HG02870 (cell line): ENCODE measurements at regions not wholly inside any gene's neighbourhood (a gene's known extent, or its start where the extent isn't known, plus 50 kb on each side); places are given as distances from the start of the nearest gene placed in this dataset.
A peak's percentile ranks its signal among the peaks of the same experiment; 100 is the strongest.
"Not testable (repeated sequence)": the region's sequence is repeated elsewhere in the genome, so short reads cannot be mapped to it uniquely, and the experiment has no call there.

Experiments used
- ATAC-seq: cut with Tn5 transposase; IDR thresholded peaks from one replicate; pipeline ENCODE4 v1.9.1; 2021; ENCODE audit warnings: mild to moderate bottlenecking, moderate library complexity; ENCODE audit not compliant: unreplicated experiment

DNA sequence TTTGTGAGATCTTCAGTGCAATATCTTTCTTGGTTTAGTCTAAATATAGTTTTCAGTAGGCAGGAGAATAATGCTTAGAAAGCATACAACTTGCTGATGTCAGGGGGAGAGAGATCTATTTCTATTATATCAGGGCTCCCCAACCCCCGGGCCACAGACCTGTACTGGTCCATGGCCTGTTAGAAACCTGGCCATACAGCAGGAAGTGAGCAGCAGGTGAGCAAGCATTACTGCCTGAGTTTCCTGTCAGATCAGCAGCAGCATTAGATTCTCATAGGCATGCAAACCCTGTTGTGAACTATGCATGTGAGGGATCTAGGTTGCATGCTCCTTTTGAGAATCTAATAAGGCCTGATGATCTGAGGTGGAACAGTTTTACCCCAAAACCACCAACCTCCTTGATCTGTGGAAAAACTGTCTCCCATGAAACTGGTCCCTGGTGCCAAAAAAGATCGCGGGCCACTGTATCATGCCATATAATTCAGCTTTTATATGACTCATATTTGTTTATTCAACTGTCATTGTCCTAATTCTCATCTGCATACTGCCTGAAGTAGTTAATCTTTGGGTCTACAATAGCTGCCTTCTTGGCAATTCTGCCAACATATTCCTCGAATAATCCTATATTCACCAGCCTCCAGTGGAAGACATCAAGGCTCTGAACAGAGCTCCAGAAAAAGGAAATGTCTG, 163.6 kb upstream of the DYRK2 start:
- peak; percentile 39 for ATAC-seq

DNA sequence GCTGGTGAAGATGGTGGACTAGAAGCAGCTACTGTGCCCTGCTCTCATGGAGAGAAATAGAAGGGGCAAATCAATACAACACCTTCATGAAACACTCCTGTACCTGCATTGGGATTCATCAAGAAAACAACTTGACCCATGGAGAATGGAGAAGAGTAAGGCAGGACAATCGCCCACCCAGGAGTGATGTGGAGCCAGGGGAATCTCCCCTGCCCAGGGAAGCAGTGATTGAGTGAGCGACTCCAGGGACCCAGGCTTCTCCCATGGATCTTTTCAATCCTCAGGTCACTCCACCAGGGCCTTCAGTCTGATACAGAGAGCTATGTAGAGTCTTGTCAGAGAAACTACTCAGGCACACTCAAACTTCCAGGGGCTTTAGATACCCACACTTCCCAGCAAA, 161.9 kb upstream of the DYRK2 start:
- ATAC-seq: no peak

DNA sequence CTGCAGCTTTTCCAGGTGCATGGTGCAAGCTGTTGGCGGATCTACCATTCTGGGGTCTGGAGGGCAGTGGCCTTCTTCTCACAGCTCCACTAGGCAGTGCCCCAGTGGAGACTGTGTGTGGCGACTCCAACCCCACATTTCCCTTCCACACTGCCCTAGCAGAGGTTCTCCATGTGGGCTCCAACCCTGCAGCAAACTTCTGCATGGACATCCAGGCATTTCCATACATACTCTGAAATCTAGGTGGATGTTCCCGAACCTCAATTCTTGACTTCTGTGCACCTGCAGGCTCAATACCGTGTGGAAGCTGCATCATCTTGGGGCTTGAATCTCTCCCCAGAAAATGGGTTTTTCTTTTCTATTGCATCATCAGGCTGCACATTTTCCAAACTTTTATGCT, 160.2 kb upstream of the DYRK2 start:
- not testable (repeated sequence) for ATAC-seq

DNA sequence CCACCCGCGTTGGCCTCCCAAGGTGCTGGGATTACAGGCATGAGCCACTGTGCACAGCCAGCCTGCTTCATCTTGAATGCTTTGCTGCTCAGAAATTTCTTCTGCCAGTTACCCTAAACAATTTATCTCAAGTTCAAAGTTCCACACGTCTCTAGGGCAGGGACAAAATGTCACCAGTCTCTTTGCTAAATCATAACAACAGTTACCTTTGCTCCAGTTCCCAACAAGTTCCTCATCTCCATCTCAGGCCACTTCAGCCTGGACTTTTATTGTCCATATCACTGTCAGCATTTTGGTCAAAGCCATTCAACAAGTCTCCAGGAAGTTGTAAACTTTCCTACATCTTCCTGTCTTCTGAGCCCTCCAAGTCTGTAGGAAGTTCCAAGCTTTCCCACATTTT, 159.5 kb upstream of the DYRK2 start:
- ATAC-seq: no peak

DNA sequence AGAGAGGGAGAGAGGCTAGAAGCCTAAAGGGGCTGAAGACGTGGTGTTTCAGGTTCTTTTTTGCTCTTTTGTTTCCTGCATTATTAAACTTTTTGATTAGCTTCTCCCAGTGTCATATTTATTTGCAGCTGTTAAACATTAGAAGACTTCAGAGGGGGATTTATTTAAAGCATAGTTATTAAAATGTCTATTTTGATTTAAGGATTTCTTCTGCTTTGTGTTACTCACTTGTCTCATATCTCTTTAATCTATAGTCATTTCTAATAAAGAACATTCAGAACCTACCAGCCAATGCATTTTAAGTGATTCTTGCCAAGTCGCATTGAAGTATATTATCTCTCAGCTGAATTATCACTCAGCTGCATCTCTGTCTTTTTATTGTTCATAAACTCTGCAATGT, 152.0 kb upstream of the DYRK2 start:
- no peak for ATAC-seq

DNA sequence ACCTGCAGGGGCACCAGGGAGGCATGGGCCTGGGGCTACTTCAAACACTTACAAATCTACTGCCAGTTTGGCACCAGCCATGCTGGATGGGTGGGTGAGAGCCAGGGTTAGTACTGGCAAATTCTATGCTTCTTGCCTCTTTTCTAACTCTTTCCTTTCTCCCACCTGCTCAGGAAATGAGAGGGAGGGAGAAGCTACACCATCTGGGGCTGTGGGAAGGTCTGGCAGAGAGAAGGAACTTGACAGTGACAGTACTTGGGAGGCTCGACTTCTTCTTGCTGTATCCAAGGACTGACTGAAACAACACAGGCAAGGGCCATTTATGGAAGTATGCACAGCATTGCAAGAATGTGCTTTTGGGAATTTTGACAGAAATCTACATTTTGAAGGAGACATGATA, 149.6 kb upstream of the DYRK2 start:
- no peak for ATAC-seq

DNA sequence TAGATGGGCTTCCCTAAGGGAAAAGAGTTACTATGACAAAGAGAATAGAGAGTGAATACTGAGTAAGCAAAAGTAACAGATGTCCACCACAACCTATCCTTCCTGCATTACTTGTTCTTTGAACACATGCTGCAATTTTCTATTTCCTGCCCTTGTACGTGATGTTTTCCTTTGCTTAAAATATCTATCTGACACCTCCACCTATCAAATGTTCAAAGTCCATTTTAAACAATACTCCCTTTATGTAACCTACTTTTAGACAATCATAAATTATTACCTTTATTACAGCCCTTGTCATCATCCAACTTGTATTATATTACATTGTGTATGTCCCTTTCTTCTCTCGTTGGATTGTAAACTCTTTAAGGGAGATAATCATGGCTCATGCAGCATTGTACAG, 147.2 kb upstream of the DYRK2 start:
- ATAC-seq: no peak

DNA sequence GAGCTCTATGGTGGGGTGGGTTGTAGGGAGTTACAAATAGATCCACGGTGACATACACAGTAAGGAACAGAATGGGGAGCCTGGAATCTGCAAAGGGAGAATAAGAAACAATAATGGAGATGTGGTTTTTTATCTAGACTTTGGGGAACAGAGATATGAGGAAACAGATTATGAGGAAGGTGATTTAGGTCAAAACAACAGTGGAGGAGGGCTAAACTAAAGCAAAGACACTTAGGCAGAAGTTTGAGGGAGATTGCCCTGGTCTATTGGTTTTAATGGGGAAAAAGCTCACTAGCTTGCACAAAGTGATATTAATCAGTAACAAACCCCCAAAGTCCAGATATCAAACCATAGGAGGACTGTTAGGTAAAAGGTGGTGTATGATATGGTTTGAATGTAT, 144.5 kb upstream of the DYRK2 start:
- no peak for ATAC-seq

DNA sequence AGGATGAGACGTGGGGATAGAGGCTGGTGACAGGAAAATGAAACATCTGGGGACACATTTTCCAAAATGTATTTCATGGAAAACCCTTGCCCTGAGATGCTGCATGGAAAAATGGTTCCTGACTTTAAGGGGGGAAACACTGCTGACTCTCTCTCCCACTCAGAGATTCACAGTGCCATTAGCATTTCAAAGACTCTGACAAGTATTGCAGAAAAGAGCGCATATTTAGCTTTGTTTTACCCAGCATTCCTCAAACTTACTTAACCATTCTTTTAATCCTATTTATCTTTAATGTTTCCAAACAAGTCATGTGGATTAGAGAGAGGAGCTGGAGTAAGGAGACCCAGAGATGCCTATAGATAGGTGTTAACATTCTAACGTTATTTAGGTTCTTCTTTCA, 141.8 kb upstream of the DYRK2 start:
- no peak for ATAC-seq

DNA sequence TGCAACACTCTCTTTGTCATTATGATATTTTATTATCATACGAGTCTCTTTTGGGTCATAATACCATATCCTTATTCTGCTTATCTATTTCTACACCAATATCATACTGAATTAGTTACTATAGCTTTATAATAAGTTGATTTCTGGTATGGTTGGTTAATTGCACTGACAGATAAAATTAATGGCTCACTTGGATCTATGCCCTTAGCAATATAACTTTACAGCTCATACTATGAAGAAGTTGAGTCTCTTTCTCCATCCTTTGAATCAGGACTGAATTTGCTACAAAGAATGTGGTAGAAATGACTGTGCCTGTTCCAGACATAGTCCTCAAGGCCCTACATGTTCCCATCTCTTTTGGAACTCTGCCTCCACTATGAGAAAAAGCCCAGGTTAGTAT, 139.7 kb upstream of the DYRK2 start:
- ATAC-seq: no peak

DNA sequence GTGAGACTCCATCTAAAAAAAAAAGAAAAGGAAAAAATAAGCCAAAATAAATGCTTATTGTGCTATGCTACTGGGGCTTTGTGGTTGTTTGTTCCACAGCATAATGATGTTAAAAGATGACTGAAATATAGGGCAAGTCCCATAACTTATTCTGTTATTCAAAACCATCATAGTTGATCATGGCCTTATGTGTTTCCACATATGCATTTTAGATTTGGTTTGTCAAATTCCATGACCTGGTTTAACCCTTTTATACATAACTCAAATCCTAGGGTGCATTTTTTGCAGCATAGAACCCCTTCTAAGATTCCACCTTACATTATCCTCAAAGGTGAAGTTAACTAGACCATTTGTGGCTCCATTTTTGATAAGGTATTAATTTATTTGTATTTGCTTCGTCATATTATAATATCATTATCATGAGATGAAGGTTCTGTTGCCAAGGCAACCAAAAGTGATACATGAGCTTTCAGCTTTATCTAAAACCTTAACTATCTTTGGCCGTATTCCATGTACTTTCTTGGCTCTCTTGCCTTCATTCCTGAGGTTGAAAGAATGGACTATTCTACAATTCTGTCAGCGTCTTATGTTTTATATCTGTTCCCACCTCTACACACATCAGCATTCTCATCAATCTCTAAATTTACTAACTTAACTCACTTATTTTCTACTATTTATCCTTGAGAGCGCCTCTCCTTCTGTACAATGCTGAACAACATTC, 138.7 kb upstream of the DYRK2 start:
- no peak for ATAC-seq

DNA sequence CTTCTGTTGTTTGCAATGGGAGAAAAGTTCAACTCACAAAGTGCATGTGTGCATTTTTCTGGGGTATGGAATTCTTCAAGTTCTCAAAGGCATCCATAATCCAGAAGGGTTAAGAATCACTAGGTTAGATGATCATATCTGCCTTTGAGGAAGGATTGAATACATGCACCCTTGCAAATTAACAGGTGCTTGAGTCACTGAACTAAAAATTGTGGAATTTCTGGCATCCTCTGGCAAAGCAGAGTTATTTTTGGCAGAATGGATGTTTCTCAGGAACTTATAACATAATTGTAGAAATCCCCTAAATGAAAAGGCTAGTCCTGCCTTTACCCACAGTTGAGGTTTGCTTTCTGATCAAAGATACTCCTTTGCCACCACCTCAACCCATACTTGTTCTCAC, 136.5 kb upstream of the DYRK2 start:
- ATAC-seq: no peak

DNA sequence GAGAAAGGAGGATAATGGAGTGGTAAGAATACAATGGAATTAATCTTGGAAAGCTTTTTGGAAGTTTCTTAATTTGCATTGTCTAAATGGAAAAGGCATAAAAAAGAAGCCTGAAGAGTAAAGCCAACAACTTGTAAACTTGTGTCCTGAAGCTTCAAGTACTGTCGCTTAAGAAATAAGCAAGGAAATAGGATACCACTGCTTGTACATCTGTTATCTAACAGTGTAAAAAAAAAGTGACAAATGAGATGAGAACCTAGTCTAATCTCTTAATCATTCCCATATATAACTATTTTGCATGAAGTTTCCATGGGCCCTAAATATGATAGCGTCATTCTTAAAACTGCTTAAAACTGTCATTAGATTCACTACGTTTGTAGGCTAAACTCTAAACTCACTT, 134.0 kb upstream of the DYRK2 start:
- ATAC-seq: no peak

DNA sequence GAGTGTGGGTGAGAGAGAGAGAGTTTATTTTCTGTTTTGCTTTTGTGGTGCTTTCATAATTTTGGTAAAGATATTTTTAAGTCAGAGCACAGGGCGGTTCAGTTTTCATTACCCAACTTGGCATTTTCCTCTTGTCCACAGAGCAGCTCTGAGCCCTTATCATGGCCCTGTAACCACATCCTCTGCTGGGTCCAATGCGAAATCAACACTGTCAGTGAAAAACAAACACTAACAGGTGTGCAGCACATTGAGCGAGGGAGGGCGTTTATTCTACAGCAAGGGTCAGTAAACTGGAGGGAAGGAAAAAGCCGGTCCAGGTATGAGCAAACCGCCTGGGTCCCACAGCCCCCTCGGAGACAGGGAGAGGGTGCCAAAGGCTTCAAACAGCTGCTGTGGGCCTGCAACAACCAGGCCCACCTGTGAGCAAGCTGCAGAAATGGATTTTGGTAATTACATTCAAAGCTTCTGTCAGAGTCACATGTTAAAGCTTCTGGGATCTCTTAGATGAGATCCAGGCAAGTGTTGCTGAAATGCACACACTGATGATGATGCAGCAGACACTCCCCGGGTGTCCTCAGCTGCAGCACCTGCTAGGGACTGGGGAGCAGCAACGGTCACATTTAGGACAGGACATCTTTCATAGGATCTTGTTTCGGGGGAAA, 132.7 kb upstream of the DYRK2 start:
- ATAC-seq: peak; percentile 82

DNA sequence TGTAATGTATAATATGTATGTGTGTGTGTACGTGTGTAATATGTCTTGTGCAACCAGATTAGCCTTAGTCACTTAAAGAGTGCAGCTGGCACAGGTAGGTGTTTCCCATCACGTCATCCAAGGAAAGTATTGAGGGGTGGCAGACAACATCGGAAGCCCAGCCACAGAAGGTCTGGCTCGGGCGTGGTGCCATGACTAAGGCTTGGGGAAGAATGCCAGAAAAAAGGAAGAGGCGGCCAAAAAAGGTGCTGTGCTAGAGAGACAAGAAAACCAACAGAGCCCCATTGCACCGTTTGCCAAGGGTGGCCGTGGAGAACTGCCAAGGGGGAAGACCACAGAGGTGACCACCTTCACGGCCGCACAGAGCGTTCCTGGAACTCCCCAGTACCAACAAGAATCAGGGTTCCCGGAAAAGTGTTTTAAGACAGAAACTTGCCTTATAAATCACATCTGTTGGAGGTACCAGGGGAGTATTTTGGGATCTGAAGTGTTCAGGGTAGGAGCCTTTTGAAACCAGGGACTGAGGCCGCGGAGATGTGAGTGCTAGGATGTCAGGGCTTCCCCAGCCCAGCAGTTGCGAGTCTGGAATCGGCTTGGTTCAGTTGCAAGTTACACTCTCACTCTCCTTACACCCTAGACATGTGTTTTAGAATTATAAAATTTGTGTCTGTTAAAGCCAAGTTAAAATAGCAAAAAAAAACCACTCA, 131.2 kb upstream of the DYRK2 start:
- no peak for ATAC-seq

DNA sequence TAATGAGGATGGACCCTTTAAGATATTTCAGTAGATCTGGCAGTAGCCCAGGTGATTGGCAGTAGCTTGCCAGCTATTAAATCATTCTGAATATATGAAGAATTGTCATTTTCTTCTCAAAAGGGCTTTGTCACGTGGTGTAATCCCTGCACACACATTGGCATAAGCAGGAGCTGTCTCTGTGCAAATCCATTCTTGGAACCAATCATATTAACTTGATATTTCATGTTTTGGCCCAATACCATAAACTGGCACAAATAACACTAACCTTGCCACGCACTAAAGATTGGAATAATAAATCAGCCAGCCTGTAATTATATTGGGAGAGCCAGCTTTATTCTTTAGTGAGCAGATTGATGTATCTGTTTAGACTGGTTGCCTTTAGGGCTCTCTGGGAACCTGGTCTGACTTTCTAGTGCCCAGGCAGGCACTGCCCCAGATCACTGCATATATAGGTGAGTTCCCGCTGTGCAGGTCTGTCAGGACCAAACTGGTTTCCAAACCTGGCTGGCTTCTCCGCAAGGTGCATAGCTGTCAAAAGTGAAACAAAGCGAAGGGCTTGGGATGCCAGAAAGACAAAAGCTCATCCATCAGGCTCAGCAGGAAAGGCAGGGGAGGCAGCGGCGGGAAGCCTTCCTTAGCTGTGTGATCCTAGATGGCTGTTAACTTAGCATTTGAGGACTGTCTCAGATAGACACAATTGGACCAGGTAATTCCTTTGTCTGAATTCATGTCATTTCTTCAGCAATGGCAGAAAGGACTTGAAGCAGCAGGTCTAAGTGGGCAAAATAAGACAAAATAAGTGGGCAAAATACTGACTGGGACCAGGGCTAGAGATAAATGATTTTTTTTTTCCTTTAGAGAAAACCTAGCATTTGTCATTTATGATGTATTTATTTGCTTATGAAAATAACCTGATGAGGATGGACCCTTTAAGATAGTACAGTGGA, 128.8 kb upstream of the DYRK2 start:
- ATAC-seq: no peak

DNA sequence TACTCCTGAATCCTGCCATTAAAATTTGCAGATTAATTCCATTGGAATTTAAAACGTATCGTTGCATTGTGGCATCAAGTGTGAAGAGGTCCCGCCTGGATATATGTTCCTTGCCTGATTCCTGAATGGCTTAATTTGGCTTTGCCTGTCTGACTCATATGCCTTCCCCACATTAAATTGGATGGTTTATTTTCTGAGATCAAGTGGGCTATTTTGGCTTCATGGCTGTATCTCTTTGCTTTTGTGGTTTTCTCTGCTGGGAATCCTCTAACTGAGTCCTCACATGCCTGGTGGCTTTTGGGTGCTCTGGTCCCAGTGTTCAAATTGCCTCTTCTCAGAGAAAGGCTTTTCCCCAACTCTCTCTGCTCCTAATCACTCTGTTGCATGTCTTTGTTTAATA, 127.9 kb upstream of the DYRK2 start:
- ATAC-seq: no peak

DNA sequence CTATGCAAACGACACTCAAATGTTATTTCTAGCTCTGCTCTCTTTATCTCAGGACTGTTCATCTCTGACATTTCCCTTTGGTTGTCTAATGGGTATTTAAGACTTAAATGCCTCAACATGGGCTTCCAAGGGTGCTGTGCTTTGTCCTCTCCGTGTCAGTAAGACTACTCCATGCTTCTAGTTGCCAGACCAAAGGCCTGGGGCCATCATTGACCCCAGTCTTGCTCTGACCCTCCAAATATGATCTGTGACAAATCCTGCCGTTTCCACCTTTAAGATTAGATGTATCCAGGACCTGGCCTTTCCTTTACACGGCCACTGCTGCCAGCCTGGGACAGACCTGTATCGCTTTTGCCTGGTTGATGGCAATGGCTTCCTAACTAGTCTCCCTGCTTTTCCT, 126.3 kb upstream of the DYRK2 start:
- no peak for ATAC-seq

DNA sequence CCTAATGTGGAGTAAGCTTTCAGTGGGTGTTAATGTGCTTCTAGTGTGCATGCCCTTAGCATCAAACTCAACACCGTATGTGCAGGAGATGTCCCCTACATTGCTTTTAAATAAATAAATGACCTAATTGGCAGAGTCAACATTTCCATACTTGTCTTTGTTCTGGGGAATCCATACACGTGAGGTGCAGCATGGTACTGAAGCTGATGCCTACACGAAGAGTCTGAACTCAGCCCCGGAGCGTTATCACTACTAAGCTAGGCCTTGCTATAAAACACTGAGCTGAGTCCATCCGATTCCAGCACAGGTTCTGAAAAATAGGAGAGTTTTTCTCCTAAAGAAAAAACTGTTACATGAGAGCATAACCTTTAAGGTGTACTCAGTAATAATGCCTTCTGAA, 125.0 kb upstream of the DYRK2 start:
- ATAC-seq: no peak

DNA sequence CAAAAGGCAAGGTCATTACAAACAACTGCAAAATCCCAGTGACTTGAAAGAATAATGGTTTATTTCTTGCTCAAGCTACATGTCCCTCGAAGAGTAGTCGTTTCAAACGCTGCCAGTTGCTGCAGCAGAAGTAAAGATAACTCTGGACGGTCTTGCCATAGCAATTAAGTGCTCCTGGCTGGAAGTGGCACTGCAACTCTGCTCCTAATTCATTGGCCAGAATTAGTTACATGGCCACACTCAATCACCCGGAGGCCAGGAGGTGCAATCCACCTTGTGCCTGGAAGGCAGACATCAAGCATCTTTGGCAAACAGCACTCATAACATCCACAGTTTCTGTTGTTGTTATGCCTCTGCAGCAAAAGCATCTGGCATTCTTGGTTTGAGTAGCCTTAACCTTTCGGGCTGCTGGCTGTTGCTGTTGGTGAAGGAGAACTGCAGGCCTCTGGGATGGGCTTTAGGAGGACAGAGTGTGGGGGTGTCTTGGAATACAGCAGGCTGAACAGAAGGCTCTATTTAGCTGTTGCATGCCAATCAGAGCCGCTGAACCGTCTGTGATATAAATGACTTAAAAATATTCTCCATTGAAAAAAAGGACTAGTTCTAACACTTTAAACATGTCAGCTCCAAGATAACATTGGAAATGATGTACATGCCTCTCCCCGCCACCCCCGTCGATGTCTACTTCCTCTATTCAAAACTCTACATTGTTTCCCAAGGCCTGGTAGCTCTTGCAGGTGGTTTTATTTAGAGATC, 123.5 kb upstream of the DYRK2 start:
- no peak for ATAC-seq
